ENCODE measurements at regions not wholly inside any gene's neighbourhood (a gene's known extent, or its start where the extent isn't known, plus 50 kb on each side); places are given as distances from the start of the nearest gene placed in this dataset.
"Not testable (repeated sequence)": the region's sequence is repeated elsewhere in the genome, so short reads cannot be mapped to it uniquely, and the experiment has no call there.

GRCh38 chr10:62608189-62608875, 196.2 kb upstream of the ADO start:
- TF ChIP-seq CTCF (optimal IDR thresholded peaks at IDR 0.05 in 1 of 3, IDR thresholded peaks at IDR 0.05 in 1 of 3, conservative IDR thresholded peaks at IDR 0.05 in 1 of 3; ENCODE audit: extremely low read depth in 1 of 3, insufficient read depth in 2 of 3, low read length in 3 of 3); EZH2 (IDR thresholded peaks at IDR 0.05; ENCODE audit: low read length): not testable (repeated sequence)
